IMR-90 (cell line): ENCODE measurements at regions not wholly inside any gene's neighbourhood (a gene's known extent, or its start where the extent isn't known, plus 50 kb on each side); places are given as distances from the start of the nearest gene placed in this dataset.

Experiments used
- ATAC-seq: fragments of 200-7000 bp; cut with Tn5 transposase; 2 replicates; pipeline ENCODE4 v1.9.1; 2020; ENCODE audit warnings: low read depth, mild to moderate bottlenecking, moderate library complexity
- BruUV-seq: library from RNA; stranded (reverse); fragments of 400-500 nt; replicated peaks from 2 replicates; lab custom pipeline; 2021; lab: Mats Ljungman, UMichigan
- CTCF ChIA-PET: fragments of 300-600 bp; formaldehyde crosslinking; extraction: SDS; loops from one replicate; lab custom pipeline; 2021; ENCODE audit warnings: antibody characterized with exemption; lab: Yijun Ruan, JAX
- POLR2A ChIA-PET: fragments of 300-600 bp; sonication (Branson Sonifier 250); formaldehyde crosslinking; loops from one replicate; lab custom pipeline; 2022; ENCODE audit warnings: antibody characterized with exemption; ENCODE audit not compliant: unreplicated experiment; lab: Charles Lee
- DNase-seq: peaks from one replicate; pipeline ENCODE4 v3.0.0; 2013
- H2AFZ ChIP-seq: replicated peaks from 2 replicates; pipeline ENCODE3; 2013; ENCODE audit warnings: low read length, mild to moderate bottlenecking; ENCODE audit not compliant: poor library complexity
- H2AK5ac ChIP-seq: 2 replicates; pipeline ENCODE4 v1.6.1; 2013; ENCODE audit warnings: low read depth, low read length, inconsistent platforms
- H2AK9ac ChIP-seq: replicated peaks from 2 replicates; pipeline ENCODE3; 2013; ENCODE audit warnings: mild to moderate bottlenecking, low read depth, low read length, moderate library complexity; ENCODE audit not compliant: poor library complexity
- H2BK120ac ChIP-seq: 2 replicates; pipeline ENCODE4 v1.6.1; 2013; ENCODE audit warnings: low read depth, low read length, inconsistent platforms
- H2BK15ac ChIP-seq: 3 replicates; pipeline ENCODE4 v1.6.1; 2013; ENCODE audit warnings: low read depth, low read length, inconsistent platforms
- H2BK20ac ChIP-seq: 2 replicates; pipeline ENCODE4 v1.6.1; 2013; ENCODE audit warnings: low read depth, mild to moderate bottlenecking, inconsistent platforms, low read length, moderate library complexity
- H2BK5ac ChIP-seq: 2 replicates; pipeline ENCODE4 v1.6.1; 2013; ENCODE audit warnings: mild to moderate bottlenecking, low read depth, low read length, inconsistent platforms; ENCODE audit not compliant: poor library complexity, severe bottlenecking
- H3K14ac ChIP-seq: replicated peaks from 2 replicates; pipeline ENCODE4 v1.6.1; 2013; ENCODE audit warnings: low read depth, low read length, inconsistent platforms
- H3K18ac ChIP-seq: 2 replicates; pipeline ENCODE4 v1.6.1; 2013; ENCODE audit warnings: low read depth, low read length, control low read depth
- H3K23ac ChIP-seq: 2 replicates; pipeline ENCODE4 v1.6.1; 2013; ENCODE audit warnings: low read depth, low read length, inconsistent platforms
- H3K27ac ChIP-seq: 2 replicates; pipeline ENCODE4 v1.5.1; 2013; ENCODE audit warnings: mild to moderate bottlenecking, control low read depth, low read length; ENCODE audit not compliant: insufficient read depth
- H3K27me3 ChIP-seq: 2 replicates; pipeline ENCODE4 v1.6.1; 2013; ENCODE audit warnings: low read length; ENCODE audit not compliant: control insufficient read depth, insufficient read depth
- H3K36me3 ChIP-seq: 2 replicates; pipeline ENCODE4 v1.6.1; 2013; ENCODE audit warnings: low read length, mixed read lengths; ENCODE audit not compliant: control insufficient read depth, insufficient read depth
- H3K4ac ChIP-seq: 2 replicates; pipeline ENCODE4 v1.6.1; 2013; ENCODE audit warnings: low read depth, low read length, inconsistent platforms
- H3K4me1 ChIP-seq: 2 replicates; pipeline ENCODE4 v1.6.1; 2013; ENCODE audit warnings: low read length, mixed read lengths; ENCODE audit not compliant: control insufficient read depth, insufficient read depth
- H3K4me2 ChIP-seq: 2 replicates; pipeline ENCODE4 v1.6.1; 2013; ENCODE audit warnings: low read depth, mild to moderate bottlenecking, control low read depth, low read length, moderate library complexity
- H3K4me3 ChIP-seq: 2 replicates; pipeline ENCODE4 v1.5.1; 2013; ENCODE audit warnings: low read depth, mild to moderate bottlenecking, control low read depth, low read length, moderate library complexity; ENCODE audit not compliant: insufficient read depth
- H3K56ac ChIP-seq: 2 replicates; pipeline ENCODE4 v1.6.1; 2013; ENCODE audit warnings: low read length, inconsistent platforms; ENCODE audit not compliant: insufficient read depth; ENCODE audit errors: extremely low read depth
- H3K79me1 ChIP-seq, 2 experiments: 2 replicates each; pipeline ENCODE4 v1.6.1; 2013; ENCODE audit warnings: low read length in 2 of 2, inconsistent platforms in 1 of 2, low read depth in 1 of 2
- H3K9ac ChIP-seq: 2 replicates; pipeline ENCODE4 v1.6.1; 2013; ENCODE audit warnings: low read depth, low read length, control low read depth
- H3K9me1 ChIP-seq: 2 replicates; pipeline ENCODE4 v1.6.1; 2013; ENCODE audit warnings: low read length, inconsistent platforms; ENCODE audit not compliant: insufficient read depth
- H3K9me3 ChIP-seq: 2 replicates; pipeline ENCODE4 v1.6.1; 2013; ENCODE audit warnings: low read length; ENCODE audit not compliant: control insufficient read depth, insufficient read depth
- H4K20me1 ChIP-seq: 2 replicates; pipeline ENCODE4 v1.6.1; 2013; ENCODE audit warnings: low read length, inconsistent platforms; ENCODE audit not compliant: insufficient read depth
- H4K5ac ChIP-seq: 2 replicates; pipeline ENCODE4 v1.6.1; 2013; ENCODE audit warnings: mild to moderate bottlenecking, low read depth, low read length, control low read depth
- H4K8ac ChIP-seq, 2 experiments: 2 replicates each; pipeline ENCODE4 v1.6.1; 2013; ENCODE audit warnings: low read depth in 2 of 2, low read length in 2 of 2, control low read depth in 1 of 2, inconsistent platforms in 1 of 2
- H4K91ac ChIP-seq: 2 replicates; pipeline ENCODE4 v1.6.1; 2013; ENCODE audit warnings: low read depth, low read length, inconsistent platforms; ENCODE audit not compliant: insufficient read depth
- BHLHE40 ChIP-seq: fragments of 150-350 bp; IDR thresholded peaks from 2 replicates; pipeline ENCODE4 v1.6.1; 2016; ENCODE audit warnings: mild to moderate bottlenecking, low read depth, low read length
- CEBPB ChIP-seq: IDR thresholded peaks from 2 replicates; pipeline ENCODE4 v1.6.1; 2012; ENCODE audit warnings: low read depth, low read length, improper control_type of control experiment
- MAFK ChIP-seq: IDR thresholded peaks from 2 replicates; pipeline ENCODE4 v1.6.1; 2012; ENCODE audit warnings: low read depth, low read length, improper control_type of control experiment
- MAZ ChIP-seq: IDR thresholded peaks from 2 replicates; pipeline ENCODE4 v1.6.1; 2012; ENCODE audit warnings: low read depth, mild to moderate bottlenecking, low read length, improper control_type of control experiment, moderate library complexity, borderline replicate concordance
- MXI1 ChIP-seq: IDR thresholded peaks from 2 replicates; pipeline ENCODE4 v1.6.1; 2012; ENCODE audit warnings: low read depth, mild to moderate bottlenecking, low read length, moderate library complexity, borderline replicate concordance
- RAD21 ChIP-seq: IDR thresholded peaks from 2 replicates; pipeline ENCODE4 v1.6.1; 2012; ENCODE audit warnings: low read length, improper control_type of control experiment
- RCOR1 ChIP-seq: IDR thresholded peaks from 2 replicates; pipeline ENCODE4 v1.6.1; 2012; ENCODE audit warnings: mild to moderate bottlenecking, low read length, improper control_type of control experiment; ENCODE audit not compliant: insufficient replicate concordance
- RFX5 ChIP-seq: IDR thresholded peaks from 2 replicates; pipeline ENCODE4 v1.8.0; 2012; ENCODE audit warnings: low read depth, mild to moderate bottlenecking, low read length, moderate library complexity
- SMC3 ChIP-seq: fragments of 150-350 bp; IDR thresholded peaks from 2 replicates; pipeline ENCODE4 v1.6.1; 2016; ENCODE audit warnings: low read depth, mild to moderate bottlenecking, antibody characterized with exemption, low read length, moderate library complexity
- USF2 ChIP-seq: fragments of 150-350 bp; IDR thresholded peaks from 2 replicates; pipeline ENCODE4 v1.6.1; 2017; ENCODE audit warnings: mild to moderate bottlenecking, antibody characterized with exemption, low read length, low read depth
- WGBS, 2 experiments: methylation state at CpG; one replicate each; pipeline versions ENCODE4 v1.1.5 to v1.1.7; 2013; ENCODE audit warnings: missing lambda C conversion rate in 2 of 2; ENCODE audit not compliant: insufficient read length in 1 of 2; ENCODE audit errors: extremely low coverage in 2 of 2; 5-methylcytosine and 5-hydroxymethylcytosine counted together
- dilution Hi-C: fragments of 300-500 bp; cut with HindIII; formaldehyde crosslinking; loops from one replicate; pipeline ENCODE4 v1.14.3; 2018; ENCODE audit warnings: low sequenced_read_pairs; ENCODE audit not compliant: unreplicated experiment
- in situ Hi-C: fragments of 300-500 bp; cut with MboI; formaldehyde crosslinking; loops from 3 replicates; pipeline ENCODE4 v1.14.3; 2019; ENCODE audit warnings: low sequenced_read_pairs, inconsistent platforms, mixed read lengths
- intact Hi-C: fragments of 100-400 bp; cut with micrococcal nuclease; formaldehyde crosslinking; loops from 2 replicates; pipeline ENCODE4 v1.10.0; 2022

- H3K23ac ChIP-seq = no peak overlapping the region
- no peaks in the 10 kb centered on the region for H3K9me1 ChIP-seq
- no peak overlapping the region for H2BK15ac ChIP-seq
- no peak overlapping the region for H3K4me3 ChIP-seq
- no peaks in the 10 kb centered on the region for H3K79me1 ChIP-seq
- ChIA-PET CTCF (no interaction called here), POLR2A (no interaction called here)
- no peak overlapping the region for H4K91ac ChIP-seq
- H3K4me1 ChIP-seq = no peaks in the 10 kb centered on the region
- ATAC-seq (no peak), DNase-seq (no peak)
- TF ChIP-seq SMC3 (no peak), RFX5 (no peak), RAD21 (no peak), MAZ (no peak), RCOR1 (no peak), USF2 (no peak), MXI1 (no peak), BHLHE40 (no peak), MAFK (no peak), CEBPB (no peak)
- intact Hi-C loops = no loop called here
- no peak overlapping the region for H3K18ac ChIP-seq
- no peak overlapping the region for H4K8ac ChIP-seq
- no peak overlapping the region for H2AFZ ChIP-seq
- no peak overlapping the region for H3K9ac ChIP-seq
- no peak overlapping the region for H3K4me2 ChIP-seq
- H3K14ac ChIP-seq = no peak overlapping the region
- dilution Hi-C loops = no loop called here
- no peaks in the 10 kb centered on the region for H4K20me1 ChIP-seq
- no peak overlapping the region for H2BK120ac ChIP-seq
- H2AK5ac ChIP-seq = no peak overlapping the region
- H3K9me3 ChIP-seq = no peaks in the 10 kb centered on the region
- H3K27me3 ChIP-seq = no peaks in the 10 kb centered on the region
- H2BK5ac ChIP-seq = no peak overlapping the region
- H3K27ac ChIP-seq = no peak overlapping the region
- H3K36me3 ChIP-seq = no peaks in the 10 kb centered on the region
- H3K4ac ChIP-seq = no peak overlapping the region
- H3K56ac ChIP-seq = no peak overlapping the region
- in situ Hi-C loops = no loop called here
- H2BK20ac ChIP-seq = no peak overlapping the region
- H4K5ac ChIP-seq = no peak overlapping the region
- WGBS, 2 experiments = no CpG with 5 or more reads among the region's 9 CpGs
- no peak overlapping the region for H2AK9ac ChIP-seq
- BruUV-seq = no TSS peak
Measured at GRCh38 chr1:60911966-60912697, 170.2 kb upstream of the NFIA start.
